GM19395 (cell line): ENCODE measurements at regions not wholly inside any gene's neighbourhood (a gene's known extent, or its start where the extent isn't known, plus 50 kb on each side); places are given as distances from the start of the nearest gene placed in this dataset.

ENCODE experiments used
- ATAC-seq: cut with Tn5 transposase; IDR thresholded peaks from one replicate; pipeline ENCODE4 v1.9.1; 2021; ENCODE audit warnings: mild to moderate bottlenecking, moderate library complexity; ENCODE audit not compliant: unreplicated experiment

DNA sequence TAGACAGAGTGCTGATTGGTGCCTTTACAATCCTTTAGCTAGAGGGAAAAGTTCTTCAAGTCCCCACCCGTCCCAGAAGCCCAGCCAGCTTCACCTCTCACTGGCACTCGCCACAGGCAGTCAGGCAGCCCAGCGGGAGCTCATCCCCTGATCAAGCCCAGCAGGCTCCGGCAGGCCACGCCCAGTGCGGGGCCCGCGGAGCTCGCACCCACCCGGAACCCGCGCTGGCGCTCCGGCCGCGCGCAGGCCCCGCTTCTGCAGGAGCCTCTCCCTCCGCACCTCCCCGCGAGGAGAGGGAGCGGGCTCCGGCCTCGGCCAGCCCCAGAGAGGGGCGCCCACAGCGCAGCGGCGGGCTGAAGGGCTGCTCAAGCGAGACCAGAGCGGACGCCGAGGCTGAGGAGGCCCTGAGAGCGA lies 202.4 kb upstream of the PDGFD start:
- ATAC-seq: no peak

- no peak for ATAC-seq
Observed at GRCh38 chr11:104365676-104366075, 201.7 kb upstream of the PDGFD start.

DNA sequence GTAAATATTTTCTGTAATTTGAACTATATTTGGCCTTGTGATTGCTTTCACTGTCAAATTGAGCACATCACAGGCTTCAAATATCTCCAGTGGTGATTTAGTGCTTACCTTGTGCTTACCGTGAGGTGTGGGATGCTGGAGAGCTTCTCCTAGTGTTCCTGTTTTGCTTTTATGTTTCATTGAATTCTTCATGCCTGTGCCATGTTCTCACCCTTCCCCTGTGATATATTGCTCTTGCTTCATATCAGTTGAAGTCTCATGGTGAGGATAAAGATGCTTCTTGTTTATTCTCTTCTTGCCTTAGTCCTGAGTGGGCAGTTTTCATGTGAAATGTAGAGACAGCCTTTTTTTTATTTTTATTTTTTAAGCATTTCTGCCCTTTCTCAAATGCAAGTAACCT lies 198.0 kb upstream of the PDGFD start:
- ATAC-seq: no peak

DNA sequence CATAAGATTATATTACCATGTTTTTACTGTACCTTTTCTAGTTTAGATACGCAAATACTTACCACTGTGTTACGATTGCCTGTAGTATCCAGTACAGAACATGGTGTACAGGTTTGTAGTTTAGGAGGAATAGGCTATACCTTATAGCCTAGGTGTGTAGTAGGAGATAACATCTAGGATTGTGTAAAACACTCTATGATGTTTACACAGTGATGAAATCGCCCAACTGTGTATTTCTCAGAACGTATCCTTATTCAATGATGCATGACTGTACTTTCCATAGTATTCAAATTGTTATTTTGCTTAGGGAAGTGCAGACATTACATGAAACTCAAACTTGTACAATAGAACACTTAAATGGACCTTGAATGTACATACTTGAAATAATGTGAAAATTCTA lies 188.1 kb upstream of the PDGFD start:
- no peak for ATAC-seq

DNA sequence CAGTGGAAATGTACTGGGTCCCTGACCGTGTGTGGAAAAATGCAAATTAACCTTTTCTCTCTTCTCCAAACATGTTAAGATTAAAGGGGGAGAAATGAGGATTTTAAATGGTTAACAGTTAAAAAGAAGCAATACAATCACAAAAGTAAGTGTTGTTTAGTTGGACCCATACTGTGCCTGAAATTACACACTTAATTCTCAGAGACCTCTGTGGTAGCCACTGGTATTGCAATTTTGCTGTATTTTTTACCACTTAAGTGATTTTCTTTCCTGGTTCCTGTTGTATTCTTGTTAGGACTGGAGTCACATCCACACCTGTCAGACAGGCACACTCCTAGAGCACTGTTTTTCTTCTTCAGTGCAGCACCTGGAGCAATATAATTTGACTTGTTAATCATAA lies 179.6 kb upstream of the PDGFD start:
- peak; percentile 79 for ATAC-seq

GRCh38 chr11:104340590-104340989 lies 176.6 kb upstream of the PDGFD start:
- ATAC-seq: no peak

DNA sequence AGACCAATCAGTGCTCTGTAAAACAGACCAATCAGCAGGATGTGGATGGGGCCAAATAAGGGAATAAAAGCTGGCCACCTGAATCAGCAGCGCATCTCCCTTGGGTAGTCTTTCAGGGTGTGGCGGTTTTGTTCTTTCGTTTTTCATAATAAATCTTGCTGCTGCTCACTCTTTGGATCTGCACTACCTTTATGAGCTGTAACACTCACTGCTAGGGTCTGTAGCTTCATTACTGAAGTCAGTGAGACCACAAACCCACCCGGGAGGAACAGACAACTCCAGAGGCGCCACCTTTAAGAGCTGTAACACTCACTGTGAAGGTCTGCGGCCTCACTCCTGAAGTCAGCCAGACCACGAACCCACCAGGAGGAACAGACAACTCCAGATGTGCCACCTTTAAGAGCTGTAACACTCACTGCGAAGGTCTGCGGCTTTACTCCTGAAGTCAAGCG lies 175.5 kb upstream of the PDGFD start:
- no peak for ATAC-seq

DNA sequence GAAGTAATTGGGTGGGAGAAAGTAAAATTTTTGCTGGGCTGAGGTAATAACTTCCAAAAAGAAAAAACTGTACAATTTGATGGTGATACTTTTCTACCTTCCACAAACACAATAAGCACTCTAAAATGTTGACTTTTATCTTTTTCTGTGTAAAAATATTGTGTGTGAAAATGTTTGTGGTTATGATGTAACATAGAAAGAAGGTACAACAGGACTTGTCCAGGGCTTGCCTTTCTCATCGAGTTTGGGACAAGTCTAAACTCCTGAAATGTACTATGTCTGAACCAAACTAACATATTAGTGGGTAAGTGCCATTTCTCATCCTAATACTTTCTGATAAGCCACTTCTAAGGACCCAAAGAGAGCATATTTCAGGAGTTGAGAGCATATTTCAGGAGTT lies 174.2 kb upstream of the PDGFD start:
- no peak for ATAC-seq

DNA sequence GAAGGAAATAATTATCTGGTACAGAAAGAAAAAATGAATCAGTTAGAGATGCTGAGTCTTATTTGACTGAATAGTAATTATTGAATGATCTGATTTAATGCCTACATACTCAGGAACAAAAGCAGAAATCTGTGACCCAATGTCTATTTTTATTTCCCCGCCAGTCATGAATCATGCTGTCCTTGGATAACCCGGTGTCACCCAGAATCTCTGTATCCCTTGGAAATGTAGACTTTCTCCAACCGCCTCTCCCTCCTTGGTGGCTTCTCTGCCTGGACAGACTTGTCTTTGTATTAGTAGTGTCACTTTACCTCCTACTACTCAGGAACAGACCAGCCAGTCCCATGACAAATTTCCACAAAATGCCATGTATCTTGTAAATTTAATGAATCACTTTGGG lies 173.3 kb upstream of the PDGFD start:
- ATAC-seq: no peak

- peak; percentile 85 for ATAC-seq
Observed at GRCh38 chr11:104333977-104334376, 170.0 kb upstream of the PDGFD start.

DNA sequence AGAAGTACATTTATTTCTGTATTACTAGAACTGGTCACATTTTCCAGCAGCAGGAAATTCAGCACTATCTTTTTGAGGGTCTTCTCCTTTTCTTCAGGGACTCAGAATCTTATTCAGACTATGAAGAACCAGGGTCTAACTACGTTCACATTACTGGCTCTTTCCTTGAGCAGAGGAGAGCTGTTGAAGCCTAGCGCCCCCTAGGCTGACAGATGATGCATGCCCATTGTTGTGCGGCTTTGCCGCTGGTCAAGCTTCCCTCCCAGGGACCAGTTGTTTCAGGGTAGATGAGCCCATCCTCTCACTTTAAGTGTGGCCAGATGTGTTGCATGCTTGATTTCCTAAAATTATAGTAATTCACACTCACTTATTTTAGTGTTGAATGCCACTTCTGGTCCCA lies 168.2 kb upstream of the PDGFD start:
- ATAC-seq: no peak

DNA sequence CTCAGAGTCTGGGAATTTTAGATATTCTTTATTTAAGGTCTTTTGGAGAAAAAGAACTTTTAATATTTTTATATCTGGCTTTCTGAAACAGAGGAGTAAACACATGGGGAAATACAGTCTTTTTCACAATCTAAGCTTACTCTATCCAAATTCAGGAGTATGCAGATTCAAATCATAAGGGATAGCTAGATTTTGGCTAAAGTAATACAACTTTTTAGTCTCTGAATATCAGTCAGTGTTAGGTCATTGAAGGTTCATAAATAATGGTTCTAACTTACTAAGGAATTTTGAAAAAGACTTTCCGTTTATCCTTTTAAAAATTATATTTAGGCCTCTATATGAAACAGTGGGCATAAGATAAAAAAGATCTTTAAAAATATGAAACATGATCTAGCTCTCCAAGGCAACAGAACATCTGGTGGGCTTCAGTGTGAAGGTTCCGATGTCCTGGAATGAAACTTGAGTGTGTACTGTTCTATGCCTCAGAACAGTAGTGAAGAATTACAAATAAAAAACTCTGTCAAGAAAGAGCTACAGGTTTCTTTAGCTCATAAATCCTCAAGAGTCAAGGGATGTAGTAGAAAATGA lies 165.2 kb upstream of the PDGFD start:
- no peak for ATAC-seq

GRCh38 chr11:104328512-104328907 lies 164.6 kb upstream of the PDGFD start:
- ATAC-seq: no peak

GRCh38 chr11:104327861-104328511 lies 164.0 kb upstream of the PDGFD start:
- no peak for ATAC-seq

GRCh38 chr11:104325093-104325492 lies 161.1 kb upstream of the PDGFD start:
- ATAC-seq: no peak

GRCh38 chr11:104324276-104324675 lies 160.3 kb upstream of the PDGFD start:
- no peak for ATAC-seq

DNA sequence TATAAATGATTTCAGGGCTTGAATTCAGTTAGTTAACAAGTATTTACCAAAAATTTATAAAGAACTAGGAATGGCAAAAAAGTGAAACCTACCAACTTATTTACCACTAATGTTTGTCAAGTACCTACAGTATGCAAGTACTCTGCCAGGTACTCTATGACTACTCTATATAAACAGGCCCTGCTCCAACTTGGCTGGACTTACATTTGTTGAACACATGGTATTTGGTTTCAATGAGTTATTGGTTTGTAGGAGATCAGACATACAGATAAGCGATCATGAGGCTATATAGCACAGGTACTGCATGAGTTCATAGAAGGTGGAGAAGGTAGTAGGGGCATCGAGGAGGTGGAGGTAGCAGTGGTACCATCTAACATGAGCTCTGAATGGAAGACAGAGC lies 159.9 kb upstream of the PDGFD start:
- no peak for ATAC-seq

DNA sequence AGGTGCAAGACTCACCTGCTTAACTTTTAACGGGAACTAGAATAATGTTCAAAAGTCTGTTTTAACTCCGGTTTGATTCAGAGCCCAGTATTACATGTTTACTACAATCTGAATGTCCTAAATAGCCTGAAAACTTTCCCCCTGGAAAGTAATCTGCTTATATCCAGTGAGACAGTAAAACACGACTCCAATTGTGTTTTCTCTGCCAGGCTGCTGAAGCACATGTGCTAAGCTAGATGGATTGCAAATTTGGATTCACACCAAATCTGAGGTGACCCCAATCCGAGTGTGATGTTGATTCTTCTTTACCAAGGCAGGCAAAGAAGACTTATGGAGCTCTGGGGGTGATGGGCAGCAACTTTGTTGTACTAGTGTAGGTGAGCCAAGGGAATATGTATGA lies 158.7 kb upstream of the PDGFD start:
- no peak for ATAC-seq

- ATAC-seq: no peak
Observed at GRCh38 chr11:104320956-104321355, 157.0 kb upstream of the PDGFD start.

GRCh38 chr11:104320097-104320496 lies 156.2 kb upstream of the PDGFD start:
- ATAC-seq: no peak

GRCh38 chr11:104319396-104319795 lies 155.4 kb upstream of the PDGFD start:
- ATAC-seq: no peak

GRCh38 chr11:104306862-104307474 lies 143.0 kb upstream of the PDGFD start:
- ATAC-seq: no peak

GRCh38 chr11:104301776-104302175 lies 137.8 kb upstream of the PDGFD start:
- no peak for ATAC-seq
